HG02852 (cell line): ENCODE measurements at regions not wholly inside any gene's neighbourhood (a gene's known extent, or its start where the extent isn't known, plus 50 kb on each side); places are given as distances from the start of the nearest gene placed in this dataset.

ENCODE experiments used
- ATAC-seq: cut with Tn5 transposase; IDR thresholded peaks from one replicate; pipeline ENCODE4 v1.9.1; 2021; ENCODE audit warnings: mild to moderate bottlenecking, moderate library complexity; ENCODE audit not compliant: unreplicated experiment

- ATAC-seq, result no peak
These were observed 49.9 kb downstream of the CNTN3 start for GRCh38 chr3:74564560-74564959.

- no peak for ATAC-seq
These were observed 51.7 kb downstream of the CNTN3 start for GRCh38 chr3:74562558-74563269.

GRCh38 chr3:74561881-74562280 lies 52.6 kb downstream of the CNTN3 start:
- ATAC-seq, result no peak

- ATAC-seq, result no peak
These were observed 55.2 kb downstream of the CNTN3 start for GRCh38 chr3:74559261-74559660.

GRCh38 chr3:74550686-74551085 lies 63.8 kb downstream of the CNTN3 start:
- no peak for ATAC-seq

GRCh38 chr3:74546426-74546825 lies 68.0 kb downstream of the CNTN3 start:
- no peak for ATAC-seq

- ATAC-seq, result no peak
These were observed 72.0 kb downstream of the CNTN3 start for GRCh38 chr3:74542441-74542840.

GRCh38 chr3:74539876-74540275 lies 74.6 kb downstream of the CNTN3 start:
- ATAC-seq, result no peak

GRCh38 chr3:74538669-74539068 lies 75.8 kb downstream of the CNTN3 start:
- ATAC-seq, result no peak

- no peak for ATAC-seq
These were observed 76.6 kb downstream of the CNTN3 start for GRCh38 chr3:74537857-74538256.

GRCh38 chr3:74537164-74537563 lies 77.3 kb downstream of the CNTN3 start:
- no peak for ATAC-seq

- no peak for ATAC-seq
These were observed 79.2 kb downstream of the CNTN3 start for GRCh38 chr3:74535281-74535680.

GRCh38 chr3:74534611-74535010 lies 79.8 kb downstream of the CNTN3 start:
- ATAC-seq, result no peak

- ATAC-seq, result no peak
These were observed 82.0 kb downstream of the CNTN3 start for GRCh38 chr3:74532446-74532845.

GRCh38 chr3:74531491-74531890 lies 83.0 kb downstream of the CNTN3 start:
- no peak for ATAC-seq

- no peak for ATAC-seq
These were observed 85.3 kb downstream of the CNTN3 start for GRCh38 chr3:74529145-74529544.

GRCh38 chr3:74527566-74527965 lies 86.9 kb downstream of the CNTN3 start:
- ATAC-seq, result no peak

GRCh38 chr3:74523811-74524210 lies 90.6 kb downstream of the CNTN3 start:
- ATAC-seq, result no peak

GRCh38 chr3:74520895-74521294 lies 93.6 kb downstream of the CNTN3 start:
- no peak for ATAC-seq

- no peak for ATAC-seq
These were observed 95.8 kb downstream of the CNTN3 start for GRCh38 chr3:74518610-74519009.

GRCh38 chr3:74516019-74516418 lies 98.4 kb downstream of the CNTN3 start:
- ATAC-seq, result no peak

GRCh38 chr3:74515451-74515850 lies 99.0 kb downstream of the CNTN3 start:
- ATAC-seq, result no peak

- no peak for ATAC-seq
These were observed 103.4 kb downstream of the CNTN3 start for GRCh38 chr3:74511078-74511477.
